HG03159 (cell line): ENCODE measurements at regions not wholly inside any gene's neighbourhood (a gene's known extent, or its start where the extent isn't known, plus 50 kb on each side); places are given as distances from the start of the nearest gene placed in this dataset.
"Not testable (repeated sequence)": the region's sequence is repeated elsewhere in the genome, so short reads cannot be mapped to it uniquely, and the experiment has no call there.

Experiments used
- ATAC-seq: cut with Tn5 transposase; IDR thresholded peaks from one replicate; pipeline ENCODE4 v1.9.1; 2021; ENCODE audit warnings: mild to moderate bottlenecking, moderate library complexity; ENCODE audit not compliant: unreplicated experiment

GRCh38 chr3:75840160-75840559 lies 54.8 kb upstream of the ZNF717 start:
- ATAC-seq = not testable (repeated sequence)

GRCh38 chr3:75850301-75851008 lies 65.1 kb upstream of the ZNF717 start:
- not testable (repeated sequence) for ATAC-seq

GRCh38 chr3:75863130-75863529 lies 77.8 kb upstream of the ZNF717 start:
- ATAC-seq = no peak

- ATAC-seq = no peak
These were observed 78.5 kb upstream of the ZNF717 start for GRCh38 chr3:75863878-75864277.

GRCh38 chr3:75883719-75884118 lies 98.4 kb upstream of the ZNF717 start:
- ATAC-seq = not testable (repeated sequence)

- no peak for ATAC-seq
These were observed 101.7 kb upstream of the ZNF717 start for GRCh38 chr3:75886971-75887526.

GRCh38 chr3:75894234-75894633 lies 108.9 kb upstream of the ZNF717 start:
- ATAC-seq = no peak

- no peak for ATAC-seq
These were observed 110.9 kb upstream of the ZNF717 start for GRCh38 chr3:75896265-75896664.

- not testable (repeated sequence) for ATAC-seq
These were observed 116.1 kb upstream of the ZNF717 start for GRCh38 chr3:75901446-75901845.

GRCh38 chr3:75906555-75907112 lies 121.3 kb upstream of the ZNF717 start:
- no peak for ATAC-seq

GRCh38 chr3:75913800-75914350 lies 128.5 kb upstream of the ZNF717 start:
- ATAC-seq = no peak

GRCh38 chr3:75914741-75915140 lies 129.4 kb upstream of the ZNF717 start:
- ATAC-seq = not testable (repeated sequence)

- ATAC-seq = no peak
These were observed 153.6 kb upstream of the ZNF717 start for GRCh38 chr3:75938921-75939320.

GRCh38 chr3:75951941-75952340 lies 166.6 kb upstream of the ZNF717 start:
- no peak for ATAC-seq

GRCh38 chr3:75960031-75960430 lies 174.7 kb upstream of the ZNF717 start:
- ATAC-seq = not testable (repeated sequence)

- ATAC-seq = not testable (repeated sequence)
These were observed 176.7 kb upstream of the ZNF717 start for GRCh38 chr3:75962054-75962453.

GRCh38 chr3:75967071-75967470 lies 181.7 kb upstream of the ZNF717 start:
- no peak for ATAC-seq

GRCh38 chr3:75978686-75979085 lies 193.3 kb upstream of the ZNF717 start:
- no peak for ATAC-seq

GRCh38 chr3:75981401-75981800 lies 196.1 kb upstream of the ZNF717 start:
- ATAC-seq = no peak

GRCh38 chr3:75982151-75982550 lies 196.8 kb upstream of the ZNF717 start:
- no peak for ATAC-seq

- ATAC-seq = no peak
These were observed 197.8 kb upstream of the ZNF717 start for GRCh38 chr3:75983111-75983510.
